ENCODE measurements at regions not wholly inside any gene's neighbourhood (a gene's known extent, or its start where the extent isn't known, plus 50 kb on each side); places are given as distances from the start of the nearest gene placed in this dataset.

DNA sequence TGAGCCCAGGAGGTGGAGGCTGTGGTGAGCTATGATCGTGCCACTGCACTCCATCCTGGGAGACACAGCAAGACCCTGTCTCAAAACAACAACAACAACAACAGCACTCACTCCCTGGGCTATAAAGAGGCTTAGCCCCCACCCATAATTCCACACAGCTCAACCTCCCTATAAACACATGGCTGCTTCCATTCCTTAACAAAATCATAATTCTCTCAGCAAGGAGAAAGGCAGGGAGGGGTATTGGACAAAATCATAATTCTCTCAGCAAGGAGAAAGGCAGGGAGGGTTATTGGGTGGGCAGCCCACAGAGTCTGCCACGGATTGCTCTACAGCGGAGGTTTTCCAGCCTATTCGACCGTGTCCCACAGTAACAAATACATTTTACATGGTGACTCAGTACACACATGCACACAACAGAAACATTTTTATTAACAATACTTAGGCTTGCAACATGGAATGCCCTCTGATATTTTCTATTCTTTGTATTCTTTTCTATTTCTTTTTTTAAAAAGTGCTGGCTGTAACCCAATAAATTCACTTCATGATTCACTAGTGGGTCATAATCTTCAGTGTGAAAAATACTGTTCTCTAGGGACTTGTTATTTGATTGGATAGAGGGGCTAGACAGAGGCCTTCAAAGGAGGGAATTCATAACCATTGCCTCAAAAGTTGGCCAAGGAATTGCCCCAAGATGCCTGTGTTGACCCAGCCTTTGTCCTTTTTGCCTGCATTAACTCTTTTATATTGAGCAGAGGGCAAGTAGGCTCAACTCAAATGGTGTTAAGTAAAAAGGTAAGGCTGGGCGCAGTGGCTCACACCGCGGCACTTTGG lies 50.6 kb upstream of the ZMYND8 start:
- DNase-seq (ENCODE audit: low read depth), result peak; percentile 42

DNA sequence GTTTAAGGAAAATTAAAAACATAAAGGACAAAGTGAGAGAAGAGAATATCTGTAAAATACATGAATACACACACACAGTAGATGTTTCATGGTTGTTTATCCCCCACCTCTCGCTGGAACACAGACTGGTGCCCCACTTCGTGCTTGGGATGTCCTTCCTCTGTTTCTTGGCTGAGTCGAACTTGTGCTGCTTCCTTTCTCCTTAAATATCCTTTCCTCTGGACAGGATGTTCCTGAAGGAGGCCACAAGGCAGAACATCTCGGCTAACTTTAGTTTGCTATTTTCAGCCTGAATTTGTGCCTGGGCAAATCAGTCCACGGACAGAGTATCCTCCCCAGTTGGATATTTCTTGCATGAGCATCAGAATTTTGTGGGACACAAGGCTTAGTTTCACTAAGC lies 54.7 kb upstream of the ZMYND8 start:
- no peak for DNase-seq (ENCODE audit: low read depth)

DNA sequence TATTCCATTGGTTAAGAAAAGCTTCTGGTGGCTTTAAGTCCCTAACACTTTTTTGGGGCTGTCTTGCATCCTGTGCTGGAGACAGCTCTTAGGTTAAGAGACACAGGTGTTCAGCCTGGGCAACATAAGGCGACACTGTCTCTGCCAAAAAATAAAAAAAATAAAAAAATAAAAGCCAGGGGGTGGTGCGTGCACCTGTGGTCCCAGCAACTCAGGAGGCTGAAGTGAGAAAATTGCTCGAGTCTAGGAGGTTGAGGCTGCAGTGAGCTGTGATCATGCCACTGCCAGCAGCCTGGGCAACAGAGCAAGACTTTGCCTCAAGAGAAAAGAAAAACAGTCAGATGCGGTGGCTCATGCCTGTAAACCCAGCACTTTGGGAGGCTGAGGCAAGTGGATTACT lies 55.6 kb upstream of the ZMYND8 start:
- no peak for DNase-seq (ENCODE audit: low read depth)

DNA sequence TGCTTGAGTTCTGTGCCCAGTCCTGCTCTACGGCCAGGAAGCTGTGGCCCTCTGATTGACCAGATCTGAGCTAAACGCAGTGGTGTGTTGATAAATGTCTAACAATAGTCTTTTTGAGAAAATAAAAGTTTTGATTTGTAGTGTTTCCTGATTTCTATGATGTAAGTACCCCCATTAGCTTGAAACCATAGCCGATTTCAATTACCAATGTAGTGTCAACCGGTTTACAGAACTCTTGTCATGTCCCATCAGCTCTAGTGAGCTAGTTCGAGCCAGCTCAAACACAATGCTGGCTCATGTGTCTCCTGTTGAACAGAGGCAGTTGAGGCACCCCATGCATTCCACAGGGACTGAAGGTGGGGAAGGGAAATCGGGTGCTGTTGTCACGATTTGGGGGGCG lies 56.7 kb upstream of the ZMYND8 start:
- no peak for DNase-seq (ENCODE audit: low read depth)

DNA sequence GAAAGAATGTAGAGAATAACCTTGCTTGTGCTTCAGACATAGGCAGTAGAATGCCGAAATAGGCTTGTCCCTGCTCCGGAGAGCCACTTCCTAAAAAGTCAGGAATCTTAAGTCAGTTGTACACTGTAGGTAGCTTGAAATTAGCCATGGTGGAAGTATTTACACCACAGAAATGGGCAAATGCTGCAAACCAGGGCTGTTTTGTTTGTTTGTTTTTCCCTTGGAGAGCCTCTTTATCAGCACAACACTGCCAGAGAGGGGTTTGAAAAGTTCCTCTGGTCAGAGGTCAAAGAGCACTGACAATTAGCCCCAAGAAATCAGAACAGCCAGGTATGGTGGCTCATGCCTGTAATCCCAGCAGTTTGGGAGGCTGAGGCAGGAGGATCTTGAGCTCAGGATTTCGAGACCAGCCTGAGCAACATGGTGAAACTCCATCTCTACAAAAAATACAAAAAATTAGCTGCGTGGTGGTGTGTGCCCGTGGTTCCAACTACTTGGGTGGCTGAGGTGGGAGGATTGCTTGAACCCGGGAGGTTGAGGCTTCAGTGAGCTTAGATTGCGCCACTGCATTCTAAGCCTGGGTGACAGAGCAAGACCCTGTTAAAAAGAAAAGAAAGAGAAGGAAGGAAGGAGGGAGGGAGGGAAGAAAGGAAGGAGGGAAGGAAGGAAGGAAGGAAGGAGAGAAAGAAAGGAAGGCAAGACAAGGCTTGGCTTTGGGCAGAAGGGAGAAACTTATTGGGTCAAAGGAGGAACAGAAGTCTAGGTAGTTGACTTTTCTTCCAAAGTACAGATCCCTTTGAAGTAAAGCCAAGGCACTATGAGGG lies 61.0 kb upstream of the ZMYND8 start:
- no peak for DNase-seq (ENCODE audit: low read depth)

DNA sequence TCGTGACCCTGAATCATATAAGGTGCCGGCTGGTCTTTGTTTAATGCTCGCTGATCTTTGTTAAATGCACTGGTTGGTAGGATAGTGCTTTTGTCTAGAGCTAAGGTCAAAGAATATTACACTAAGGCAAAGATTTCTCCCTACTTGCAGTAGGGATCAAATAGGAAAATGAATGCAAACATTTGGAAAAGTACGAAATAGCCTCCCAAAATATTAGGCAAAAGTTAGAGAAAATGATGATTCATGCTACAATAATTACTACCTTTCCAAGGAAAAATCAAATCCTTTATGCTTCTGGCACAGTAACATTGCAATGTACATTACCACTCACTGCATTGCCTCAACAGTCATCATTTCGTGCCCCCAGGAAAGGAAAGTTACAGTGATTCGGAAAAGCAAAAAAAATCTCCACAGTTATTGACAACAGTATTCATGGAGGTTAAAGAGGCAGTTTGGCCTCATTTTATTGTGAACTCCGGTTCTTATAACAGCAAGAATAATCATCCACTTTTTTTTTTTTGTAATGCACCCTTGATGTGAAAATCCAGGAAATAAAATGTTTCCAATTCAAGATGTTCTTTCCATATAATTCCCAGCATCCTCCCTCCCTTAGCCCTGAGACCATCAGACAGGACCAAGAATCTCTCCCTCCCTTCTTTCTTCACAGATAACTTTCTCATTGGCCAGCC lies 61.7 kb upstream of the ZMYND8 start:
- no peak for DNase-seq (ENCODE audit: low read depth)

DNA sequence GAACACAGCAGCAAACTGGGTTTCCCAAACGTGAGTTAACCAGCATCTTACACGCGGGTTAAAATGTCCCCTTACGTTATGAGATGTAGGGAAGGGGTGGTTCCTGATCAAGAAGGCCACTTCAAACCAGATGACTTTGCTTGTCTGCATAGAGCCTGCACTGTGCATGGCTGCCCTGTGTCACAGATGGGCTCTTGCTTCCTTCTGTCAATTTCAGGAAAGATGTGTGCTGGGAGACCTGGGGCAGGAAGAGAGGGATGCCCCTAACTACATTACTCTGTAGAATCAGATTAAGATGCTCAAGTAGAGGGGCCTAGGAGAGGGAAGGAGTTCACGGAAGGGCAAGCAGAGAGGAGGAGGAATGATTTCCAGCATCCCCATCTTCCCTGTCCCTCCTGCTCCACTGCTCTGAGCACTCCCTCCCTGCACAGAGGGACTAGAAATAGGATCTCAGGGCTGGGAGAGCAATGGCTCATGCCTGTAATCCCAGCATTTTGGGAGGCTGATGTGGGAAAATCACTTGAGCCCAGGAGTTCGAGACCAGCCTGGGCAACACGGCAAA lies 63.5 kb upstream of the ZMYND8 start:
- no peak for DNase-seq (ENCODE audit: low read depth)

DNA sequence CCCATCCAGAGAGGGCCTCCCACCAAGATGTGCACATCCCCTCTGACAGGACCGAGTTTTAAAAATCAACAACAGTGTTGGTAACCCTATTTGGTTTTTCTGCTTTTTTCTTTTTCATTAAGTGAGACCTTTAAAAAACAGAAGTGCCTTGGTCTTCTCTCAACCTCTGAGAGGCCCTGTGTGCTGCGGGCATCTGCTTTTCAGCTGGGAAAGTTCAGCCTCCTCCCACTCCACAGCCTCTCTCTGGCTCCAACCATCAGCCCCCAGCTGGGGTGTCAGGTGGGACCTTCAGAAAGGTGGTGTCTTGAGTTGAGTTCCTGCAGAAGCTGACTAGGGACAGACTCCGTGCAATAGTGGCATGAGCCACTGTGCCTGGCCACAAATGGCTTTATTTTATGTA lies 64.6 kb upstream of the ZMYND8 start:
- no peak for DNase-seq (ENCODE audit: low read depth)

DNA sequence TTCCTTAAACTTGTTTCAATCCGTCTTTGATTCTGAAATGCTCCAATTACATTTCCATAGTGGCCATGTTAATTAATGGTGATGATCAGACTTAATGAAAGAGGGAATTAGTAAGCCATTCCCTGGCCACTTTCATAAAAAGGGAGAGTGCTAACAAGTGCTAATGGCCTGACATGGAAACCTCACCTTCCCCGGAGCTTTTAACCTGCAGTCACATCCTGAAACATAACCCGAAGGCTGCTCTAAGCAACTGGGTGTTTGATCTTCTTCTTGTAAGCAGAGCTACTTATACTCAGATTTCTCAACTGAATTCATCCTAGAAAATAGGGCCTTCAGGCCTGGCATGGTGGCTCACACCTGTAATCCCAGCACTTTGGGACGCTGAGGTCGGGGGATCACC lies 67.1 kb upstream of the ZMYND8 start:
- DNase-seq (ENCODE audit: low read depth), result no peak

DNA sequence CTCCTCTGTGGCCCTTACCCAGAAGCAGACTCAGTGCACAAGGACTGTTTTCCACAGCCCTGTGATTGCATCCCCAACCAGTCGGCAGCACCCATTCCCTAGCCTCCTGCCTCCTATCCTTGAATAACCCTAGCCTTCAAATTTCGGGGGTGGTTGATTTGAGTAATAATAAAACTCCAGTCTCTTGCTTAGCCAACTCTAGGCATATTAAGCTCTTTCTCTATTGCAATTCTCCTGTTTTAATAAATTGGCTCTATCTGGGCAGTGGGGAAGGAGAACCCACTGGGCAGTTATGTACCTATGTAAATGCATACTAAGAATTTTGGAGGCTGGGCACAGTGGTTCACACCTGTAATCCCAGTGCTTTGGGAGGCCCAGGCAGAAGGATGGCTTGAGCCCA lies 70.6 kb upstream of the ZMYND8 start:
- no peak for DNase-seq (ENCODE audit: low read depth)

DNA sequence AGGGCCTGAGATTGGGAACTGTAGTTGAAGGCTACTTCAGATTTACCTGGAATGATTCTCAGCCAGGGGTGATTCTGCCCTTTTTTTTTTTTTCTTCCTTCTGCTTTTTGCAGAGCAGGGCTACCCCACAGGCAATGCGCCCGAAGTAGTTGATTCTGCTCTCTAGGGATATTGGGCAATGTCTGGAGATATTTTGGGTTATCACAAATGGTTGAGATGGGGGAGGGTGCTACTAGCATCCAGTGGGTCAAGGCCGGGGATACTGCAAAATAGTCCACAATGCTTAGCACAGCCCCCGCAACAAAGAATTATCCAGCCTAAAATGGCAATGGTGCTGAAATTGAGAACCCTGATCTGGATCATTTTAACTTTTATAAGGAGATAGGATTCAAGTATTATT lies 71.2 kb upstream of the ZMYND8 start:
- no peak for DNase-seq (ENCODE audit: low read depth)

DNA sequence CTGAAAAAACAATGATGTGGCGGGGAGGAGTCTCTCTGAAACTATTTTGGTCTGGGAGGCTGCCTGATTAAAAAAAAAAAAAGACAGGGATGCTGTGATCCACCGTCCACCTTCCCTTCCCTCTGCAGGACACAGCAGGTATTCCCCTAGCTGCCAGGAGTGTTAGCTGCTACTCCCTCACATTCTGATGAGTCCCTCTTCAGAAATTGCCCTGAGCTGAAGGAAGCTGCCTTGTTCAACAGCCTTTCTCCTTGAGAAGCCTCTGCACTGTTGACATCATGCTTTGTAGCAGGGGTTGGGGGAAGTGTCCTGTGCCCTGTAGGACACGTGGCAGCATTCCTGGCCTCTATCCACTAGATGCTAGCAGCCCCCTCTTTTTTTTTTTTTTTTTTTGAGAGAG lies 71.7 kb upstream of the ZMYND8 start:
- DNase-seq (ENCODE audit: low read depth), result no peak

DNA sequence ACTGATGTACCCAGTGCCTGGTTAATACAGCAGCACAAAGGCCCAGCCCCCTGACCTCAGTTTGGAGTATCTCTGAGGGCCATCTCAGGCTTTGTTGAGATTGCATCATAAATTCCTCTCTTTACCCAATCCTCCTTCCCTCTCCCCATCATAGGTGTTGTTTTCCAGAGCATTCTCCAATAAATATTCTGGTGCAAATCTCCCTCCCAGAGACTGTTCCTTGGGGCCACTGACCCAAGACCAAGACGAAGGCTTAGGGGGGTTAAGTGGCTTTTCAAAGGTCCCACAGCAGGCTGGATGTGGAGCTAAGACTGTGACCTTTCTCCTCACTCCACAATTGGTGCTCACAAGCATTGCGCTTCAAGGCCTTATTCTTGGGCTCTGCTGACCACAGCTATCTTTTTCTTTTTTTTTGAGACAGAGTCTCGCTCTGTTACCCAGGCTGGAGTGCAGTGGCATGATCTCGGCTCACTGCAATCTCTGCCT lies 72.4 kb upstream of the ZMYND8 start:
- DNase-seq (ENCODE audit: low read depth), result no peak

DNA sequence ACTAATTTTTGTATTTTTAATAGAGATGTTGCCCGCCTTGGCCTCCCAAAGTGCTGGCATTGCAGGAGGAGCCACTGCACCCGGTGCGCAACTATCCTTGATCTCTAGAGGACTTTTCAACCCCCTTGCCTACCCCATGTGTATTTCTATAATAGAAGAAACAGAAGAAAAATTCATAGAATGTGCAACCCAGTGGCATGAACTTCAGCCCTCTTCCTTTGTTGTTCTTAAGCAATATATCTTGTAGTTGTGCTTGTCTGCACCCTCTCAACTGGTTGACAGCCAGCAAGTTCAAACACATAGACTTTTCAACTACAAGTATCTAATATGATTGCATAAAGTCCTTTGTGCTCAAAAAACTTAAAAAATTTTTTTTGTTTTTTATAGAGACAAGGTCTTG lies 72.3 kb upstream of the NCOA3 start:
- DNase-seq (ENCODE audit: low read depth), result no peak

DNA sequence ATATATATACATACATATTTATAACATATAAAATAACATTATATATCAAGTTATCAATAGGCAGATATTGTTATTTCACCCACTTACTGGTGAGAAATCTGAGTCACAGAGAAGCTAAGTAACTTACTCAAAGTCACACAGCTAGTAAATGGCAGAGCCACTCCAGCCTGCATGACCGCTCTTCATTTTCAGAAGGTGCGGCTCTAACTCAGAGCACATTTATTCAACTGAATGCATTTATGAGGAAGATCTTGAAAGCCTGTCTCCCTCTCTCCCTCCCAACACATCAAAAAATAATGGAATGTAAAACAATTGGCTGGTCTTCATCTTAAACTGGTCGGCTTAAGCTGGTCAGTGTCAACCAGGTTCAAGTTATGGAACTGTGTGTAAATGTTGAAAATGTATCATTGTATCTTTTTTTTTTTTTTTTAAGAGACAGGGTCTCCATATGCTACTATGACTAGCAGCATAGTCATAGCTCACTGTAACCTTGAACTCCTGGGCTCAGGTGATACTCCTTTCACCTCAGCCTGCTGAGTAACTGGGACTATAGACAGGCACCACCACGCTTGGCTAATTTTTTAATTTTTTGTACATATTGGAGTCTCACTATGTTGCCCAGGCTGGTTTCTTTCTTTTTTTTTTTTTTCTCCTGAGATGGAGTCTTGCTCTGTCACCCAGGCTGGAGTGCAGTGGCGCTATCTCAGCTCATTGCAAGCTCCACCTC lies 70.7 kb upstream of the NCOA3 start:
- no peak for DNase-seq (ENCODE audit: low read depth)

DNA sequence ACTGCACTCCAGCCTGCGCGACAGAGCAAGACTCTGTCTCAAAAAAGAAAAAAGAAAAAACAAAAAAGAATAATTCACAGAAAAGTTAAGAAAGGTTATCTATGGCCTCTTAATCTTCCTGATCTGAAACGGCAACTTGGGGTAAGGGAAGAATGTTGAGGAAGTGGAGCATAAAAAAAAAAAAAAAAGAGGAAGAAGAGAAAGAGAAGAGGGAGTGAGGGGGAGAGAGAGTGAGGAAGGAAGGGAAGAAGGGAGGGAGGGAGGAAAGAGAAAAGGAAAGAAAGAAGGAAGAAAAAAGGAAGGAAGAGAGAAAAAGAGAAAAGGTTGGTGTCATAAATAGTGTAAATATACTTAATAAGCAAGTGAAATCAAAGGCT lies 68.9 kb upstream of the NCOA3 start:
- no peak for DNase-seq (ENCODE audit: low read depth)

DNA sequence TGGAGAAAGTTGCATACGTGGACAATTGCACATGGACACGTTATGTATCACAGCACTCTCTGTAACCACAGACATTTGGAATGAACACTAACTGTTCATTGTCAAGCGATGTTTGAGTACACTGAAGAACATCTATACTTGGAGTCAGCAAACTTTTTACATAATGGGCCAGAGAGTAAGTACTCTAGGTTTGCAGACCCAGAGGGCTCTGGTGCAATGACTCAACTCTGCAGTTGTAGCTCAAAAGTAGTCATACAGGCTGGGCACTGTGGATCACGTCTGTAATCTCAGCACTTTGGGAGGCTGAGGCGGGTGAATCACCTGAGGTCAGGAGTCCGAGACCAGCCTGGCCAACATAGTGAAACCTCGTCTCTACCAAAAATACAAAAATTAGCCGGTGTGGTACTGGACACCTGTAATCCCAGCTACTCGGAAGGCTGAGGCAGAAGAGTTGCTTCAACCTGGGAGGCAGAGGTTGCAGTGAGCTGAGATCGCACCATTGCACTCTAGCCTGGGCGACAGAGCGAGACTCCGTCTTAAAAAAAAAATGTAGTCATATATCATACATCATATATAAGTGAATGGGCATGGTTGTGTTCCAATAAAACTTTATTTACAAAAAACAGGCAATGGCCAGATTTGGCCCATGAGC lies 67.4 kb upstream of the NCOA3 start:
- peak; percentile 74 for DNase-seq (ENCODE audit: low read depth)

DNA sequence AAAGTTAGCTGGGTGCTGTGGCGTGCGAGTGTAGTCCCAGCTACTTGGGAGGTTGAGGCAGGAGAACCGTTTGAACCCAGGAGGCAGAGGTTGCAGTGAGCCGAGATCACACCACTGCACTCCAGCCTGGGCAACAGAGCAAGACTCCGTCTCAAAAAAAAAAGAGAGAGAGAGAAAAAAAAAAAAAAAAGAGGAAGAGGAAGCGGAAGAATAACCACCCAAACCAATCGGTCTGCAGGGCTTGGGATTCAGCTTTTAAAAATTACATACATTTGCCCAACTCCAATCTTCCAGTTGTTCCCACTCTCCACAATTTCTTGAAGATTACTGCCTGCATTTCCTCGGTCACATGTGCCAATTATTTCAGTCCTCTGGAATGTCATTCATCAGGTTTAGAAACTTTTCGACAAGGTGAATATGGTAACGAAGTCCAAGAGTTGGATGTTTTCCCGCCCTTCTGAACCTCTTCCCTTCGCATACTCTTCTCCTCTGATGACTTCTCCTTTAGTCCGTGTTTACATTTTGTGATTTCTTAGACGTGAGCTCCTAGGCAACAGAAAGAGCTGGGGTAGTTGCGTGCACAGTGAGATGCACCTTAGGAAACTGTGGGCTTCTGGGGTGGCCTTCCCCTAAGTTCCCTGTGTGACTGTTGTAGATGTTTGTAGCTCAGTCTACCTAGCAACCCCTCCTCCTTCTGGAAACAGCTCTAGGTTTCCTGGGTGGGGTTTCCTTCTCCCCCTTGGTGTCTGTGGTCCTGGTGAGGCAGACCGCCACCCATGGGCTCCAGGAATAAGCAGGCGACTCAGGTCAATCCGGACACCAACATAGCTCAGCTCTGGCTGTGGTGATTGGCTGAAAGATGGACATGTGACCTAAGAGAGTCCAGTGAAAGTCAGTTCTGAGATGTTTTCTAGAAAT lies 63.0 kb upstream of the NCOA3 start:
- no peak for DNase-seq (ENCODE audit: low read depth)

DNA sequence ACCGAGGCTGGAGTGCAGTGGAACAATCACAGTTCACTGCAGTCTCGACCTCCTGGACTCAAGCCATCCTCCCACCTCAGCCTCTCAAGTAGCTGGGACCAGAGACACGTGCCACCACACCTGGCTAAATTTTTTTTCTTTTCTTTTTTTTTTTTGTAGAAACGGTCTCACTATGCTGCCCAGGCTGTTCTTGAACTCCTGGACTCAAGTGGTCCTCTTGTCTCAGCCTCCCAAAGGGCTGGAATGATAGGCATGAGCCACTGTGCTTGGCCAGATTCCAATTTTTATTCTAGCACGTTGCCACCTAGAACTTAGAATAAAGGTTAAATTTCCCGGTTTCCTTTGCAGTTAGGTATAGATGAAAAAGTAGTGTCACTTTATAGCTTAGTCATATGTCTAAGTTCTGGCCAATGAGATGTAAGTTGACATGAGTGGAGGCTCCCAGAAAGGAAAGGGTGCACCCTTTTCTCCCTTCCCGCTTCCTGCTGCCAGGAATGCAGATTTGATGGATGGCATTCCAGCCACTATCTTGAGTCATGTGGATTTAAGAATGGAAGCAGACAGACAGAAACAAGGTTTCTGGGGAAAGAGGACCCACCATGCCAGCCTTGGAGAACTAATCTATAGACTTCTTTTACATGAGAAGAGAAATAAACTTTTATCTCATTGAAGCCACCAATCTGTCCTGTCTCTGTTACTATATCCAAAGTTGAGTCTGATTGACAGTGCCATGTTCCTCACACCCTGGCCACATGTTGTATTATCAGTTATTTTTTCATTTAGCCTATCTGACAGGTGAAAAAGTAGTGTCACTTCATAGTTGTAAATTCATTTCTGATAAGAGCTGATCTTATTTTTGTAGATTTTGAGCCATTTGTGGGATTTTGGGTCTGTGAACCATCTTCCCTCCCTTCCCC lies 60.6 kb upstream of the NCOA3 start:
- no peak for DNase-seq (ENCODE audit: low read depth)

All from iris pigment epithelial cell (primary cell).